NCI-H69 (cell line): ENCODE measurements at regions not wholly inside any gene's neighbourhood (a gene's known extent, or its start where the extent isn't known, plus 50 kb on each side); places are given as distances from the start of the nearest gene placed in this dataset.

ENCODE experiments used
- DNase-seq: peaks from one replicate; lab custom pipeline; 2025; lab: John Stamatoyannopoulos, UW

- DNase-seq: no peak
Observed at GRCh38 chr3:55242921-55243320, 244.2 kb downstream of the WNT5A start.

- DNase-seq: no peak
Observed at GRCh38 chr3:55241098-55241497, 246.0 kb downstream of the WNT5A start.

DNA sequence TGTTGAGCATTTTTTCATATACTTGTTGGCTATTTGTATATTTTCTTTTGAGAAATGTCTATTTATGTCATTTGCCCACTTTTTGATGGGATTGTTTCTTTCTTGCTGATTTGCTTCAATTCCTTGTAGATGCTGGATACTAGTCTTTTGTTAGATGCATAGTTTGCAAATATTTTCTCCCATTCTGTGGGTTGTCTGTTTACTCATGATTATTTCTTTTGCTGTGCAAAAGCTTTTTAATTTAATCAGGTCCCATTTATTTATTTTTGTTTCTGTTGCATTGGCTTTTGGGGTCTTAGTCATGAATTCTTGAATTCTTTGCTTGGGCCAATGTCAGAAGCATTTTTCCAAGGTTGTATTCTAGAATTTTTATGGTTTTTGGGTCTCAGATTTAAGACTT lies 251.7 kb downstream of the WNT5A start:
- DNase-seq: no peak

DNA sequence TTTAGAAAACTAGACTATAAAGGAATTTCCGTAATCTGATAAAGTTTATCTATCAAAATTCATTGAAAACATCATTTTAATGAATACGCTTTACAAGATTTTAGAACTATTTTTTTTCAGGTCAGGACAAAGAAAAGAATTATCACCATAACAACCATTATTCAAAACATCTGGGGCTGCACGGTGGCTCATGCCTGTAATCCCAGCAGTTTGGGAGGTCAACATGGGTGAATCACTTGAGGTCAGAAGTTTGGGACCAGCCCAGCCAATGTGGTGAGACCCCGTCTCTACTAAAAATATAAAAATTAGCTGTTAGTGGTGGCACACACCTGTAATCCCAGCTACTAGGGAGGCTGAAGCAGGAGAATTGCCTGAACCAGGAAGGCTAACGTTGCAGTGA lies 260.4 kb downstream of the WNT5A start:
- no peak for DNase-seq

GRCh38 chr3:55218577-55218976 lies 268.5 kb downstream of the WNT5A start:
- DNase-seq: no peak

- peak; percentile 69 for DNase-seq
Observed at GRCh38 chr3:55207744-55208143, 279.4 kb downstream of the WNT5A start.

GRCh38 chr3:55205990-55206389 lies 278.1 kb upstream of the LRTM1 start:
- DNase-seq: peak; percentile 61

GRCh38 chr3:55204417-55204816 lies 276.6 kb upstream of the LRTM1 start:
- no peak for DNase-seq

DNA sequence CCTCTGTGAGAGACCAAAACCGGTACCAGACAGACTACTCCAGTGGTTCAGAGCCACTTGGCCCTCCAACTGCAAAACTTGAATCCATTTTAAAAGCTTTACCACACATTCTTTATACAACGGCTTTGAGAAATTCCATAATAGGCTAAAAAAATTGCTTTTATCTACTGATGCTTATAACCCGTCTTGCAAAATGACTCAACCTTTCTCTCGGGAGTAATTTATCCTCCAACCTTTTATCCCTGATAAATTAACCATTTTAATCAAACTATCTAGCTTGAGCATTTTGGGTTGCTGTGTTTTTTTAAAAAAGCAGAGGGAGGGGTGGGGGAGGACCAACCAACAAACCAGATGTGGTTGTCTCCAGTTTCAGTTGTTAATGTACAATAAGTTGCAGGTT lies 275.7 kb upstream of the LRTM1 start:
- no peak for DNase-seq

DNA sequence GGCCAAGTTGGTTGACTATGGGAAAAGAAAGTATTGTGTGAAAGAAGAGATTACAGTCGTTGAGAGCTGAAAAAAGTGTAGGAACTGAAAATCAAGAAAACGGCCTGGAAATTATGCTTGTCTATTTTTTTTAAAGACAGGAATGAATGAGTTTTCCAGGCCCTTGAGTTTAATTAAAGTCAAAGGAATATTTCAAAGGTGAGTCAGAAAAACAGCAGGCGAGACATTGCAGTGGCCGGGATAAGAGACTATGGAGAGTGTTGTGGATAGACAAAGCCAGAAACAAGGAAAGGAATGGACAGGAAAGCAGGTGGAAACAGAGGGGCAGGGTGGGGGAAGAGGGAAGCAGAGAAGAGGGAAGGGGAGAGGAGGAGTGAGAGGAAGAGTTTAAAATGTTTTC lies 275.1 kb upstream of the LRTM1 start:
- no peak for DNase-seq

DNA sequence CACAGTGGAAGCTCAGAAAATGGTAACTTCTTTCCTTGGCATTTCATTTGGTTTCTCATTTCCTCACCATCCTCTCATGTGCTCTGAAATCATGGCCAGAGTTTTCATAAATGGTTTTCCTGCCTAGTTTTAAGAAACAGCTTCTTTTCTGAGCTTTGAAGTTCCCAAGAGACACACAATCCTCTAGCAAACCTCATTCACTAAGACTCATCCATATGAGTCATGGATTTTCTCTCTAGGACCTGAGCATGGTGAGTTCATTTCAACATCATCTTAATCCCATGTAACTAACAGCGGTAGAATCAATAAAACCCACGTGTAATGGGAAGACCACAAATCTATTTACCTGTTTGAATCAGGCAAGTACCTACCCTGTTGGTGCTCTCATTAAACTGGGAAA lies 274.5 kb upstream of the LRTM1 start:
- no peak for DNase-seq

DNA sequence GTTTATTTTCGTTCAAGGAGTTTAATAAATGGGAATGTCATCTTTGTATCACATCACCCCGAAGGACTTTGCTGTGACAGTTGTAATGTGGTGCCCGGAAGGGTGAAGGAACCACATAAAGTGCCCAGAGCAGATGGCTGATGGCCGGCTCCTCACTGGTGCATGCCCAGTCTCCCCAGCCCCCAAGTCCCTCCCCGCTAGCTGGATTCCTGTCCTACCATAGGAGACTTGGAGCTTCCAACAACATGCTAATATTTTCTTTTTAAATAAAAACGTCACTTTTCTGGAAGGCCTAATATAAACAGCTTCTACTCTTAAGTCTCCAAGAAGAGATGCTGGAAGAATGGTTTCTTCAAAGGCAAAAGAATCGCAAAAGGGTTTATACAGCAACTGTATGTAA lies 273.9 kb upstream of the LRTM1 start:
- DNase-seq: no peak

DNA sequence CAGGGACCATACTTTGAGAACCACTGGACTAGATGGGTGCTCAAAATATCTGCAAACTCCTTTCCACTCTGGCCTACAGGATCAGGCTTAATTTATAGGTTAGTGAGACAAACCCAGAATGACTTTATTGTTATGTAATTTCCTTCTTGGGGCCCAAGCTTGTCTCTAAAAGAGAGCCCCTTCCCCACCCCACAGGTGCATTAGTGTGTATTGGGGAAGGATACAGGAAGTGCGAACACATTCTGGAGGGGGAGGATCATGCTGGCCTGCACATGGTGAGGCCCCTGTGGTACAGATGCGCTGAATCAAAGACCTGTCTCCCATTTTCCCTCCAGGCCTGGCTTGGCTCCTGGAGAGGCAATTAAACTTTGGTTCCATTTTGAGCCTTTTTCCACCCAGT lies 273.0 kb upstream of the LRTM1 start:
- no peak for DNase-seq

- DNase-seq: no peak
Observed at GRCh38 chr3:55198554-55198953, 270.7 kb upstream of the LRTM1 start.

DNA sequence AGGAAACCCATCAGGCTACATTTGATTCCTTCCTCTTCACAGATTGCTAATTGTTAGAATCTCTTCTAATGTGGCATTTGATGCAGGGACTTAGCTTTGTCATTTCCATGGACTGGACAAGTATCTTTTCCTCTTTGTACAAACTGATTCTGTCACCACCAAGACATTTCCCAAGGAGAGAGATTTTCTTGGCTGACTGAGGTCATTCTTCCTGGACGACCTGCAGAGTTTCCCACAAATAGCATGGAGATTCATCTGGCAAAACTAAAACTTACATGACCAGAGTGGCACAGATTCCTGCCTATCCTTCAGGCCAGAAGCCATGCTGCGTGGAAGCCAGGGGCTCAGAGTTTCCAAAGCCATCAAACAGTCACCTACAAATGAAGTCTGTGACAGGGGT lies 269.2 kb upstream of the LRTM1 start:
- DNase-seq: no peak

DNA sequence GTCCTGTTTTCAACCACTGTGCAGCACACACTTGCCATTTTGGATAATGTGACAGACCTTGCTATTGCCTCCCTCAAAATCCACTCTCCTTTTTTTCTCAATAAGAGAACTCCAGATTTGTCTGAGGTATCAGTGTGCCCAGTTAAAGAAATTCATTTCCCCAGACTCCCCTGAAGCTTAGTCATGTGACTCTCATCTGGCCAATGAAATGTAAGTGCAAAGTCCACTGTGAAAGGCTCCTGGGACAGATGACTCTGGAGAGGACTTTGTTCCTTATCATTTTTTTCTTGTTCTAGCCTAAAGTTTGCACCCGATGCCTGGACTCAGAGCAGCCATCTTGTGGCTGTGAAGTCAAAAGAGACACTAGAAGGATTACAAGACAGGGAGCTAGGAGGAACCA lies 268.6 kb upstream of the LRTM1 start:
- DNase-seq: no peak

GRCh38 chr3:55194376-55194775 lies 266.5 kb upstream of the LRTM1 start:
- DNase-seq: no peak

GRCh38 chr3:55191911-55192775 lies 264.3 kb upstream of the LRTM1 start:
- no peak for DNase-seq

GRCh38 chr3:55190331-55190730 lies 262.5 kb upstream of the LRTM1 start:
- DNase-seq: no peak

DNA sequence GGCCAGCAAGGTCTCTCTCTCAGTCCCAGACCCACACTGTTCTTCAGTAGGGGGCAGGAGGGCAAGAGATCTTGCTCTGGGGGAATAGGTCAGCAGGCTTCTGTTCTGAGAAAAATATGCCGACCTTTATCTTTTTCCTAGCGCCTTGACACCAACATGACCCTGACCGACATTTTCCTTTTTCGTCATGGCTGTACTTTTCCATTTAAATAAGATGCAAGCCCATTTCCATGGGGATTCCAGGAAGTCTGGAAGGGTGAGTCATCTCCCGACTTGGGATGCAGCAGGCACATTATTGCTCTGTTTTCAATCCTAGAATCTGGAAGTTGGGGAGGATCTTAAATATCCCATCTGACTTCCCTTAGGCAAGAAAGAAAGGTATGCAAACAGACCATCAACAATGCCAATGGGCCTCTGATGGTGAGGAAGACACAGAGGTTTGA lies 261.5 kb upstream of the LRTM1 start:
- no peak for DNase-seq

DNA sequence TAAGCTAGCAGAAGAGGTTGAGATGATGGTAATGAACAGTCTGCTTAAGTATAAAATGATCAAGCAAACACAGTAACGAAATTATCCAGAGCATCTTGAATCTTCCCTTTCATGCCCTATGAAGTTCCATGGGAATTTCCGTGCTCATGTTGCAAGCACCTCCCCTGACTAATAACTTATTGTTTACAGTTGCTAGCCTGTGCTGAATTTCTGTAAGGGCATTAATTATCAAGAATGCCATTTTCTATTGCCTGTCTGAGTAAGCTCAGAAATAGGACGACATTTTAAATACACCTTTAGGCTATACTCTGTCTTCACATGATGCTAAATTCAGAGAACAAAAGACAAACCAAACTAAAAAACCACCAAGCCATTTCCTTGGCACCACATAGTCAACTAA lies 257.5 kb upstream of the LRTM1 start:
- DNase-seq: peak; percentile 49

DNA sequence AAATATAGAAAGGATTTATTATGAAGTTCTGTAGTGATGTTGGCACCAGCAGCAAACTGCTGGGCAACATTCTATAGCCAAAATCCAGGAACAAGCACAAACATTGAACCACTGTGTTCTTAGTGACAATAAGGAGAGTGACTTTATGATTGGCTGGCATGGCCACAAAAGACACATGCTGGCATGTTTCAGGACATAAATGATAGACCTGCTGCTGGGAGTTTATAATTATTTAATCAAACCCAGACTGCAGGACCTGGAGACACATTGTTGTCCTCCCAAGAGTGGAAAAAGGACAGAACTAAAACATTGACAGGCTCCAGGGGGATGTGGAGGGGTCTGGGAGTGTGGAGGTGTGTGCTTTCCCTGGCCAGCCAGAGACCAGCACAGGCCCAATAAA lies 255.3 kb upstream of the LRTM1 start:
- DNase-seq: peak; percentile 82

GRCh38 chr3:55180936-55181535 lies 253.2 kb upstream of the LRTM1 start:
- peak; percentile 49 for DNase-seq

DNA sequence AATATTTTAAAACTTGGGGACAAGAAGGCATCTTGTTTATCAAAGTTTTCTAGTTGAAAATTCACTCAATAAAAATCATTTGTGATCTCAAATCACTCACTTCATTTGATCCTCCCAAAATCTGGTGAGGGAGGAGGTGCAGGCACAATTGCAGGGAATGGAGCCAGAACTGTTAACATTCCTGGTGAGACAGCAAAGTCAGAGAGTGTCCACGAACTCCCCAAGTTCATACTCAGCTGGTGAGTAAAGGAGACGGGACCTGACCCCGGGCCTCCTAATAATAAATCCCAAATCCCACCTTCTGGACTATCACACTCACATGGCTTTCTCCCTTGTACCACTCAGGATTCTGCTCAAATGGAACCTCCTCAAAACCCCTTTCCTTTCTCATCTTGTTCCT lies 252.3 kb upstream of the LRTM1 start:
- DNase-seq: no peak
